GM12872 (cell line): ENCODE measurements at regions not wholly inside any gene's neighbourhood (a gene's known extent, or its start where the extent isn't known, plus 50 kb on each side); places are given as distances from the start of the nearest gene placed in this dataset.

Experiments
- TF ChIP-seq, protein P1 (sequence below): IDR thresholded peaks from 3 replicates; pipeline ENCODE4 v1.5.1; 2011; ENCODE audit warnings: low read depth, mild to moderate bottlenecking, low read length, moderate library complexity; ENCODE audit not compliant: insufficient read depth

DNA sequence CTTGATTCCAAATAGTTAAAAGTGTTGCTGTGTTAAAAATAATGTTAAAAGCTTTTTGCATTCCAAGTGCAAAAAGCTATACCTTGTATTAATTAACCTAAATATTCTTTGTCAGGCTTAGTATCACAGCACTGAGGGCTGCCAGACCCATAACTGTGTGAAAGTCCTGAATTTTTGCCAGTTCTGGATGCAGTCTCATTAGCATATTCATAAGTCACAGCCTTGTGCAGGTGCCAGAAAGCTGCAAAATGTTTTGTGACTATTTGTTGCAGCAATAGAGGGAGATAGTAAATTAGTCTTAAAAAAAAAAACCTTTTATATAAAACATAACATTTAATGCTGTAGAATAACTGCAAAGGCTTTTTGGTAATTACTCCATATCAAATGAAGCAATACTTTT is 56.6 kb downstream of the SLITRK1 start:
- TF ChIP-seq, protein P1, sequence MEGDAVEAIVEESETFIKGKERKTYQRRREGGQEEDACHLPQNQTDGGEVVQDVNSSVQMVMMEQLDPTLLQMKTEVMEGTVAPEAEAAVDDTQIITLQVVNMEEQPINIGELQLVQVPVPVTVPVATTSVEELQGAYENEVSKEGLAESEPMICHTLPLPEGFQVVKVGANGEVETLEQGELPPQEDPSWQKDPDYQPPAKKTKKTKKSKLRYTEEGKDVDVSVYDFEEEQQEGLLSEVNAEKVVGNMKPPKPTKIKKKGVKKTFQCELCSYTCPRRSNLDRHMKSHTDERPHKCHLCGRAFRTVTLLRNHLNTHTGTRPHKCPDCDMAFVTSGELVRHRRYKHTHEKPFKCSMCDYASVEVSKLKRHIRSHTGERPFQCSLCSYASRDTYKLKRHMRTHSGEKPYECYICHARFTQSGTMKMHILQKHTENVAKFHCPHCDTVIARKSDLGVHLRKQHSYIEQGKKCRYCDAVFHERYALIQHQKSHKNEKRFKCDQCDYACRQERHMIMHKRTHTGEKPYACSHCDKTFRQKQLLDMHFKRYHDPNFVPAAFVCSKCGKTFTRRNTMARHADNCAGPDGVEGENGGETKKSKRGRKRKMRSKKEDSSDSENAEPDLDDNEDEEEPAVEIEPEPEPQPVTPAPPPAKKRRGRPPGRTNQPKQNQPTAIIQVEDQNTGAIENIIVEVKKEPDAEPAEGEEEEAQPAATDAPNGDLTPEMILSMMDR: no peak

DNA sequence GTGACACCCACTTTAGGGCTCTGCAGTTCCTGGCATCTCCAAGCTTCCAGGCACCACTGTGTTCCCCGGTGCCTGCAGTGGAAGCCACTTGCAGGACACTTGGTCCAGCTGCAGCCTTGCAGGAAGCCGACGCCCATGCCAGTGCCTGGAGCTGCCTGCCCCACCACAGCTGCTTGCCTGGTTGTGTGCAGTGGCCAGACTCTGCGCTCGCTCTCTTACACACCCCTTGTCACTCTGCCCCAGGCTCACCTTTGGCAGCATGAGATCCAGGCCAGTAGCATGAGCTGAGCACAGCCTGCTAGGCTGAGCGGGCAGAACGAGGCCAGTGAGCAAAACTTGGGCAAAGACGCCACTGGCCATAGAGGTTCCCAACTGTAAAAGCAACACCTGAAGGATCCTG is 57.7 kb downstream of the SLITRK1 start:
- TF ChIP-seq, protein P1: no peak

DNA sequence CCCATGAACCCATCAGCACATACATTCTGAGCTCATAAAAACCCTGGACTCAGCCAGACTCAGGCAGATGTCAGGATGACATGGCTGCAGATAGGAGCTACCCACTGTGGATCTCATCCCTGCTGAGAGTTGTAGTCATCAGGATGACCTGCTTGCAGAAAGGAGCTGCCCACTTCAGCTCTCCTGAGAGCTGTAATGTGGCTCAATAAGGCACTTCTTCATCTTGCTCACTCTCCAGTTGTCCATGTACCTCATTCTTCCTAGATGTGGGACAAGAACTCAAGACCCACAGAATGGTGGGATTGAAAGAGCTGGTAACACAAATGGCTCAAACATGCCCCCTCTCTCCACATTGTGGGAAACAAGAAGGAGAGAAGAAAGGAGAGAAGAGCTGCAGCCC is 58.2 kb downstream of the SLITRK1 start:
- TF ChIP-seq, protein P1: no peak

DNA sequence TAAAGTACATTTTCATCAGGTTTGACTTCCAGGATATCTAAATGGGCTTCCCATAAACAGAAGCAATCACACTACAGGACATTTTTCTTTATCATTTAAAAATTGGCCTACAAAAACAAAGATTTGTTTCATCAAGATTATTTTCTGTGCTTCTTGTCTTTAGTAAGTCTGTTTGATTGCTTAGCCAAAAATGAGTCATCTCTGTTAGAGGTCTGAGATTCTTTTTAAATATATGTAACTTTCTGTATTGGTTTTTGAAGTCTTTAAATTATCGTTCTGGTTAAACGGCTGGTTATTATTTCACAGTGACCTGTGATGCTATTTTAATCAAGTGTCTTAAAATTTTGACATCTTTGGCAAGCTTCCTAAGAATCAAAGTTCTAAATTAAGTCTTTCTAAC is 62.7 kb downstream of the SLITRK1 start:
- TF ChIP-seq, protein P1: no peak

DNA sequence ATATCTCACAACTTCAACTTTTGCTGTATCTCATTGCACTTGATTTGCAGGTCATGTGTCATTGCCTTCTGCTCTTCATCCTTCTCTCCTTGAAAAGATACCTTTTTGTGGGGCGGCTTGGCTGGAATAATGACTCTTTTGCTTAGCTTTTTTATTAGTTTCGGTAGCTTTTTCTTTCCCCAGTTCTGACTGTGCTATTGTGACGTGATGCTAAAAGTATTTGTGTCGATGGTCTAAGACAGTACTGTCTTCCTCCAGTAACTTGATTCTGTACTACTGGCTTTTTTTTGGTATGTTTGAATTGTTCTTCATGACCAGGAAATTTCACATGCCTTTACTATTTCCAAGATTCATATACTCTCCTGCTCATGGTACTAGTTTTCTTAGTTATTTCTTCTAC is 63.1 kb downstream of the SLITRK1 start:
- TF ChIP-seq, protein P1: no peak

DNA sequence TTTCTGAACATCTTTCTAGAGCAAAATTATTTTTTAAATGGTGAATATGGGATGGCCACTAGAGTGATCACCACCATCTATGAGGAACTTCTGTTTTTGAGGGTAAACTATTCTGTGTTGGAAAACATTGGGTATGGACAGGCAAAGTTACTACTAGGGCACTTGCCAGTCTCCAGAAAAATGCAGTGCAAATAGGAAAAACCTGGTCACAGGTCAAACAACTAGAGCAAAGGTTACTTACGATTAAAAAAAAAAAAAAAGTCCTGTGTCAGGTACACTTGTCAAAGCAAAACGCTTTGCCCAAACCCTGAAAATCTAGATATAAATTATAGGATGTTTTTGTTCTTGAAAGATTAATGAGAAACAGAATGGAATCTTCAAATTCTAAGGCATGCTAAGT is 66.2 kb downstream of the SLITRK1 start:
- TF ChIP-seq, protein P1: no peak

DNA sequence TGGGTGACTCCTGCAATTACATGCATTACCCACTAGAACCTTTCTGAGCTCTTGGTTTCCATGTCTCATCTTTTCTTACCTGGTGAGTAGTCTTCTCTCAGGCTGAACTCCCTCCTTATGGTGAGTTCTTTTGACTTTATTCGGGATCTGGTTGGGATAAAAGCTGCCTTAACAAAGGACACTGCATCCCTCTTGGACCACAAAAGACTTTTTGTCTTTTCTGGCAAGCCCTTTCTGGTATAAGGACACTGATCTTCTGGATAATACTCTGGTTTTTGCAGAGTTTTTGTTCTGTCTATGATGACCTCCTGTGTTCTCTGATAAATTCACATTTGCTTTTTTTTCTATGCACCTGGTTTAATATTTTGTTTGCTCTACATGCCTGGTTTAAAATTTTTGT is 66.7 kb downstream of the SLITRK1 start:
- TF ChIP-seq, protein P1: no peak

DNA sequence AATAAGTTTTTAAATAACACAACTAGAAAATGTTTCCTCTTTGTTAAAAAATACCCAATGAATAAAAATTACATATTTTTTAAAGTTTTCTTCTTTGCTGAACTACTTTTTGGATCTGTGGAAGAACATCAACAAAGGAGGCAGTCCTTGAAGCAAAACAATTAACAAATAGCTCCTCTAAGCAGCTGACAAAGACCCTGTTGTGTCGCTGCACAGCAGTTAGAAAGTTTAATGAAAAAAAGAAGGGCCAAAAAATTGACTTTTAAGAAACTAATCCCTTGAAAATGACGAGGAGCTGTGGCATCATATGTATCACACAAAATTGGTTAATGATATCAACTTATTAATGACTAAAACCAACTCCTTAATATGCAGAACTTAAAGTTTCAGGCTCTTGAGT is 72.1 kb downstream of the SLITRK1 start:
- TF ChIP-seq, protein P1: no peak
